ENCODE measurements at regions not wholly inside any gene's neighbourhood (a gene's known extent, or its start where the extent isn't known, plus 50 kb on each side); places are given as distances from the start of the nearest gene placed in this dataset.
"Not testable (repeated sequence)": the region's sequence is repeated elsewhere in the genome, so short reads cannot be mapped to it uniquely, and the experiment has no call there.

DNA sequence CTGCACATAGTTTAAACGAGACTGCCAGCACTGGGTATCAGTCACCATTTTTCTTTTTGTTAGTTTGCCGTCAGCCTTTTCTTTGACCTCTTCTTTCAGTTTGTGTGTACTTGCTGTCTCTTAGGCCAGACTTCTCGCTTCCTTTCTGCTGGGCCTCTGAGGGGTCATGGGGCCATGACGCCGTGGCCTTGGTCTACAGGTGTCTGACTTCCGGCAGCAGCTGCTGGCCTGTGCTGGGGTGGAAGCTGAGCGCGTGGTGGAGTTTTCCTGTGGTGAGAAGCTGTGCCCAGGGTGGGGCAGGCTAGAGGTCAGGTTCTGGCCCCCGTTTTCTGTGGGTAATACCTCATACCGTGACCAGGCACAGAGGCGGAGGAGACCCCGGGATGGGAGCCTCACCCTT, 101.6 kb upstream of the PZP start:
- not testable (repeated sequence) for H3K4me3 ChIP-seq; H3K27me3 ChIP-seq (ENCODE audit: insufficient read depth); H3K27ac Mint-ChIP-seq; H3F3A ChIP-seq (replicated peaks; ENCODE audit: low read depth); H4K20me1 ChIP-seq (replicated peaks; ENCODE audit: insufficient read depth); H3K4me3 Mint-ChIP-seq; DNase-seq (ENCODE audit: low spot score); H3K9me3 Mint-ChIP-seq; H3K27me3 Mint-ChIP-seq (ENCODE audit: insufficient read depth, low read depth, poor library complexity); H3K79me2 ChIP-seq (replicated peaks; ENCODE audit: insufficient read depth); H3K27ac ChIP-seq (ENCODE audit: low read depth); H3K4me1 ChIP-seq (ENCODE audit: insufficient read depth); H3K36me3 ChIP-seq (ENCODE audit: insufficient read depth); H3K4me1 Mint-ChIP-seq; ATAC-seq; H3K9me2 ChIP-seq (ENCODE audit: insufficient read depth); H3K4me2 ChIP-seq; H2AFZ ChIP-seq
- H3K36me3 Mint-ChIP-seq (ENCODE audit: low read depth) = peaks cover 19% of the 10 kb centered on the region; the same call in 2 of the 3 replicates

DNA sequence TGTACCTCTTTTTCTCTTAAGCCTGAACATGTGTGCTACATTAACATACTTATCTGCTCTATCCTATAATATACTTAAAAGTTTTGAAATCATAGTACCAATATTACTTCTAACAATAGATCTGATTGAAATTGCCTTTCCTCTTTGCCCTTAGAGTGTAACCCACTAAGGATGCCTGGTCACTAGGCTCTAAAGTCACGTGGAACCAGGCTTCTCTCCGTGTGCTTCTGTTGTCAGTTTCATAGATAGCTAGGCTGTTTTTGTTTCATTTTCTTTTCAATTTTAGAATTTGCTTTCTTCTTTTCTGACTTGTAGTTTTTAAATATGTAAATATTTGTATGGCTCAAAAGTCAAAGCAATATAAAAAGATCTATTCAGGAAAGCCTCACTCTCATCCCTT, 100.5 kb upstream of the PZP start:
- not testable (repeated sequence) for H3K9me2 ChIP-seq (ENCODE audit: insufficient read depth); ATAC-seq; DNase-seq (ENCODE audit: low spot score); H2AFZ ChIP-seq; H3K27ac ChIP-seq (ENCODE audit: low read depth); H3K4me3 ChIP-seq; H3K36me3 ChIP-seq (ENCODE audit: insufficient read depth); H3K4me2 ChIP-seq; H3F3A ChIP-seq (replicated peaks; ENCODE audit: low read depth); H3K27me3 ChIP-seq (ENCODE audit: insufficient read depth); H3K79me2 ChIP-seq (replicated peaks; ENCODE audit: insufficient read depth); H3K9me3 Mint-ChIP-seq; H3K27me3 Mint-ChIP-seq (ENCODE audit: insufficient read depth, low read depth, poor library complexity); H3K4me1 ChIP-seq (ENCODE audit: insufficient read depth); H3K4me3 Mint-ChIP-seq; H3K27ac Mint-ChIP-seq; H3K4me1 Mint-ChIP-seq; H4K20me1 ChIP-seq (replicated peaks; ENCODE audit: insufficient read depth)
- H3K36me3 Mint-ChIP-seq (ENCODE audit: low read depth) = peaks cover 22% of the 10 kb centered on the region; the same call in 2 of the 3 replicates

DNA sequence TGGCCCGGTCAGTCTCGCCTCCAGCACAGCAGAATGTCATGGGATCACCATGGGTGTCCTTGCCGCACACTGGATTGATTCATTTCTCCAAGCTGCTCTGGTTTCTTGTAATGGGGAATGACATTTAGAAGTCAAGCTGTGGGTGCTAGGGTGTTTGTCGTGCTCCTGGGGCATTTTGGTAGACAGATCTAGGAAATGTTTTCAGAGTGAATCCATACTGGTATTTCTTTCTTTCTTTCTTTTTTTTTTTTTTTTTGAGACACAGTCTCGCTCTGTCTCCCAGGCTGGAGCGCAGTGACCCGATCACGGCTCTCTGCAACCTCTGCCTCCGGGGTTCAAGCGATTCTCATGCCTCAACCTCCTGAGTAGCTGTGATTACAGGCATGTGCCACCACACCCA, 100.0 kb upstream of the PZP start:
- H3K9me3 Mint-ChIP-seq; H3K27me3 Mint-ChIP-seq (ENCODE audit: insufficient read depth, low read depth, poor library complexity); H3K4me3 ChIP-seq; H3K27ac Mint-ChIP-seq; H3K79me2 ChIP-seq (replicated peaks; ENCODE audit: insufficient read depth); ATAC-seq; H3K4me3 Mint-ChIP-seq; H2AFZ ChIP-seq; H3K27ac ChIP-seq (ENCODE audit: low read depth); H3K4me2 ChIP-seq; H3K9me2 ChIP-seq (ENCODE audit: insufficient read depth); H3K4me1 ChIP-seq (ENCODE audit: insufficient read depth); H3K4me1 Mint-ChIP-seq; DNase-seq (ENCODE audit: low spot score); H3K36me3 ChIP-seq (ENCODE audit: insufficient read depth); H4K20me1 ChIP-seq (replicated peaks; ENCODE audit: insufficient read depth); H3K27me3 ChIP-seq (ENCODE audit: insufficient read depth); H3F3A ChIP-seq (replicated peaks; ENCODE audit: low read depth): not testable (repeated sequence)
- H3K36me3 Mint-ChIP-seq (ENCODE audit: low read depth) = peaks cover 22% of the 10 kb centered on the region; the same call in 2 of the 3 replicates

DNA sequence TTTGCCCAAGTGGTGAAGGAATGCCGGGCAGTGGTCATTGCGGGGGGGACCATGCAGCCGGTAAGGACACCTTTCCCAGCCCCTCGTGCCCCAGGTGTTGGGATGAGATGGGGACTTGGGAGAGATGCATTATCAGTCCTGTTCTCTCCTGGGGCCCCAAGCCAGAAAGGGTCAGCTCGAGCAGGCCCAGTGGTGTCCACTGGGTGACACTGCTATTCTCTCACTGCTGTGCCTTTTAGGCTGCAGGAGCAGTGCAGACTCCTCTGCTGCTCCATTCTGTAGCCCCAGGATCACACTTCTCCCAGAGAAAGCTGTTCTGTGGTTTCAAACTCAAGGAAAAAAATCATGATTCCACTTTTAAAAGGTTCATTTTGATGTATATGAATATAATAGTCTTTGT, 99.1 kb upstream of the PZP start:
- DNase-seq (ENCODE audit: low spot score); H3K27ac ChIP-seq (ENCODE audit: low read depth); H3K4me3 ChIP-seq; H3K4me1 ChIP-seq (ENCODE audit: insufficient read depth); H3K4me1 Mint-ChIP-seq; H3K9me2 ChIP-seq (ENCODE audit: insufficient read depth); H3K4me3 Mint-ChIP-seq; H3K79me2 ChIP-seq (replicated peaks; ENCODE audit: insufficient read depth); ATAC-seq; H3K4me2 ChIP-seq; H3K27ac Mint-ChIP-seq; H2AFZ ChIP-seq; H3K27me3 Mint-ChIP-seq (ENCODE audit: insufficient read depth, low read depth, poor library complexity); H3K36me3 ChIP-seq (ENCODE audit: insufficient read depth); H3K27me3 ChIP-seq (ENCODE audit: insufficient read depth); H4K20me1 ChIP-seq (replicated peaks; ENCODE audit: insufficient read depth); H3F3A ChIP-seq (replicated peaks; ENCODE audit: low read depth); H3K9me3 Mint-ChIP-seq: not testable (repeated sequence)
- H3K36me3 Mint-ChIP-seq (ENCODE audit: low read depth) = peaks cover 22% of the 10 kb centered on the region; the same call in 2 of the 3 replicates

DNA sequence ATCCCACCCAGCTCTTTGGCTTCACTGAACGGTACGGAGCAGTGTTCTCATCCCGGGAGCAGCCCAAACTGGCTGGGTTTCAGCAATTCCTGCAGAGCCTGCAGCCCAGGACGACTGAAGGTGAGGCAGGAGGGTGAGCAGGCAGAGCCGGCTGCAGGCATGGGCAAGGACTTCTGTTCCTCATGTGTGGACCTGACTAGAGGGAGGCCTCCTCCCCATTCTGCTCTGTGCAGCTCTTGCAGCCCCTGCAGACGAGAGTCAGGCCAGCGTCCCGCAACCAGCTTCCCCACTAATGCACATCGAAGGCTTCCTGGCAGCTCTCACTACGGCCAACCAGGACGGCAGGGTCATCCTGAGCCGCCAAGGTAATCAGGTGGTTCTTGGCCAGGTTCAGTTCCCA, 97.8 kb upstream of the PZP start:
- not testable (repeated sequence) for H3K4me1 ChIP-seq (ENCODE audit: insufficient read depth); H3K27me3 Mint-ChIP-seq (ENCODE audit: insufficient read depth, low read depth, poor library complexity); H3K27ac ChIP-seq (ENCODE audit: low read depth); H3K36me3 ChIP-seq (ENCODE audit: insufficient read depth); H3K9me3 Mint-ChIP-seq; ATAC-seq; H3K79me2 ChIP-seq (replicated peaks; ENCODE audit: insufficient read depth); H3K27me3 ChIP-seq (ENCODE audit: insufficient read depth); H4K20me1 ChIP-seq (replicated peaks; ENCODE audit: insufficient read depth); H3K4me3 Mint-ChIP-seq; H3K4me2 ChIP-seq; H3K9me2 ChIP-seq (ENCODE audit: insufficient read depth); H3K4me3 ChIP-seq; H3K27ac Mint-ChIP-seq; H2AFZ ChIP-seq; H3F3A ChIP-seq (replicated peaks; ENCODE audit: low read depth); DNase-seq (ENCODE audit: low spot score); H3K4me1 Mint-ChIP-seq
- H3K36me3 Mint-ChIP-seq (ENCODE audit: low read depth) = peaks cover 16% of the 10 kb centered on the region; the same call in 2 of the 3 replicates

DNA sequence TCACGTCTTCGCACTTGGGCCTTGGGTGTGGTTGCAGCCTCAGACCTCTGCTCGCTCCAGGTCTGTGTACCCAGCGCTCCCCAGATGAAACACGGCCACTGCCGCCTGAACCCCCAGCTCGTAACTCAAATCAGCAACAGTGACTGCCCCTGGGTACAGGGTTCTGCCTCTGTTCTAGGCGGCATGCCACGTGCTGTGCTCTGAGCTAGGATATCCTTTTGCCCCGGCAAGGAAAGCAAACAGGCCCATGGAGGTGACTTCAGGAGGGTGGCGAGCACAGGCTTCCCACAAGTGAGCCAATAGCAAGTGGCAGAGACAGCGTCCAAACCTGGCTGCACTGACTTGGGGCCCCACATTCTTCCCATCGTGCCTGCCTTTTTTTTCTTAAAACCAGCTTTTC, 96.3 kb upstream of the PZP start:
- H3K27me3 ChIP-seq (ENCODE audit: insufficient read depth); H3K79me2 ChIP-seq (replicated peaks; ENCODE audit: insufficient read depth); H4K20me1 ChIP-seq (replicated peaks; ENCODE audit: insufficient read depth); DNase-seq (ENCODE audit: low spot score); H3K4me3 ChIP-seq; H3K27ac ChIP-seq (ENCODE audit: low read depth); H3K4me1 Mint-ChIP-seq; H3K4me2 ChIP-seq; H3K4me3 Mint-ChIP-seq; ATAC-seq; H3K9me2 ChIP-seq (ENCODE audit: insufficient read depth); H3K27me3 Mint-ChIP-seq (ENCODE audit: insufficient read depth, low read depth, poor library complexity); H3K27ac Mint-ChIP-seq; H3K36me3 ChIP-seq (ENCODE audit: insufficient read depth); H3F3A ChIP-seq (replicated peaks; ENCODE audit: low read depth); H2AFZ ChIP-seq; H3K9me3 Mint-ChIP-seq; H3K4me1 ChIP-seq (ENCODE audit: insufficient read depth): not testable (repeated sequence)
- peaks cover 13% of the 10 kb centered on the region; the same call in 2 of the 3 replicates for H3K36me3 Mint-ChIP-seq (ENCODE audit: low read depth)

DNA sequence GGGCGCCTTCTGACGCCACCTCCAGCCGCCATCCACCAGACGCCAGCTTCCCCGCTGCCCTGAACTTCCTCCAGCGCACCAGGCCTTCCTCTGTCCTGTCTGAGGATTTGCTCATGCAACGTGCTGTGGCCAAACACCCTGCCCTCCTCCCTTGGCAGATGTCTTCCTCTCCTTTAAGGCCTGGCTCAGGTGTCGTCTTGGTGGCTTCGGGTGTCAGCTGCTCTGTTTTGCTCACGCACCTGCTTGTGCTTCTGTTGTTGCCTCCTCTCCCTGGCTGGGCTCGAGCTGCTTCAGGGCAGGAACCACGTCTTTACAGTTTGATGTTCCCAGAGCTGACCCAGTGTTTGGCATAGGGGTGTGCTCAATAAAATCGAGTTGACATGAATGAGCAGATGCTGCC, 87.7 kb upstream of the PZP start:
- not testable (repeated sequence) for H3K4me1 ChIP-seq (ENCODE audit: insufficient read depth); H3K36me3 ChIP-seq (ENCODE audit: insufficient read depth); H3K36me3 Mint-ChIP-seq (ENCODE audit: low read depth); H4K20me1 ChIP-seq (replicated peaks; ENCODE audit: insufficient read depth); DNase-seq (ENCODE audit: low spot score); H3K4me1 Mint-ChIP-seq; H3K4me3 ChIP-seq; H3K27me3 ChIP-seq (ENCODE audit: insufficient read depth); H3F3A ChIP-seq (replicated peaks; ENCODE audit: low read depth); ATAC-seq; H3K27me3 Mint-ChIP-seq (ENCODE audit: insufficient read depth, low read depth, poor library complexity); H3K9me2 ChIP-seq (ENCODE audit: insufficient read depth); H3K27ac Mint-ChIP-seq; H3K79me2 ChIP-seq (replicated peaks; ENCODE audit: insufficient read depth); H2AFZ ChIP-seq; H3K4me3 Mint-ChIP-seq; H3K4me2 ChIP-seq; H3K27ac ChIP-seq (ENCODE audit: low read depth); H3K9me3 Mint-ChIP-seq

Data from GM23338 (cell line).